ENCODE measurements at regions not wholly inside any gene's neighbourhood (a gene's known extent, or its start where the extent isn't known, plus 50 kb on each side); places are given as distances from the start of the nearest gene placed in this dataset.
"Not testable (repeated sequence)": the region's sequence is repeated elsewhere in the genome, so short reads cannot be mapped to it uniquely, and the experiment has no call there.

DNA sequence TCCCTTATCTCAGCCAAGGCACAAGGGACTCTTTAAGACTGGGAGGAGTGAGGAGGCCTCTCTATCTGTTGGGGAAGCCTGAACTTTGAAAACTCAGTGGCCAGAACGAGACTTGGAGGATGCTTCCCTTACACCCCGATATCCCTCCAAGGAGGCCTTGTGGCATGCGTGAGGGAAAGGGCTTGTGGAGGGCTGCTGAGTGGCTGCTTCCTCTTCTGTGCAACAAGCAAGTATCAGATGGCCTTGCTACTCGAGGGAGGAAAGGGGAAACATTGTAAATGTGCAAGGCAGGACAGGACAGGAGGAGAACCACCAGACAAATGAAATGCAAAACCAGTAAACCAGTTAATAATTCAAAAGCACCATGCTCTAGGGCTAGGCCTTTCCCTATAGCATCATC is 306.5 kb upstream of the MAP3K7 start:
- Histone ChIP-seq H3K36me3 (ENCODE audit: control insufficient read depth in 5 of 5, insufficient read depth in 5 of 5, low read length in 5 of 5) (no peaks in the 10 kb centered on the region), H3K4me1 (ENCODE audit: control insufficient read depth in 5 of 5, insufficient read depth in 5 of 5, low read length in 5 of 5) (peaks cover 0 to 3% (median 0%) of the 10 kb centered on the region in 5 donors), H3K4me3 (ENCODE audit: low read depth in 1 of 5, low read length in 5 of 5) (no peak overlapping the region), H3K27ac (ENCODE audit: low read depth, low read length) (no peak overlapping the region), H3K27me3 (ENCODE audit: control insufficient read depth in 5 of 5, insufficient read depth in 4 of 5, low read length in 5 of 5) (no peaks in the 10 kb centered on the region), H3K9ac (ENCODE audit: low read length in 5 of 5) (no peak overlapping the region), H3K9me3 (ENCODE audit: control insufficient read depth in 5 of 5, low read length in 5 of 5) (no peaks in the 10 kb centered on the region)

DNA sequence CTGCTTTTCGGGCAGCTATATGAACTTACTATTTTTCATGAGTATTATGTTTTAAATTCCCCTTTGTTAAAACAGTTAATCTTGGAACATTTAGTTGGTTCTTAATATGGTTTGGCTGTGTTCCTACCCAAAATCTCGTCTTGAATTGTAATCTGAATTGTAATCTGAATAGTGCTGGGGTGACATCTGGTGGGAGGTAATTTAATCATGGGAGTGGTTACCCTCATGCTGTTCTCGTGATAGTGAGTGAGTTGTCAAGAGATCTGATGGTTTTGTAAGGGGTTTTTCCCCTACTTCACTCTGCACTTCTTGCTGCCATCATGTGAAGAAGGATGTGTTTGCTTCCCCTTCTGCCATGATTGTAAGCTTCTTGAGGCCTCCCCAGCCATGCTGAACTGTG is 305.4 kb upstream of the MAP3K7 start:
- Histone ChIP-seq H3K4me3 (ENCODE audit: low read depth in 1 of 5, low read length in 5 of 5) (no peak overlapping the region), H3K27ac (ENCODE audit: low read depth, low read length) (no peak overlapping the region), H3K9ac (ENCODE audit: low read length in 5 of 5) (no peak overlapping the region), H3K9me3 (ENCODE audit: control insufficient read depth in 5 of 5, low read length in 5 of 5) (no peaks in the 10 kb centered on the region), H3K4me1 (ENCODE audit: control insufficient read depth in 5 of 5, insufficient read depth in 5 of 5, low read length in 5 of 5) (peaks cover 0 to 3% (median 0%) of the 10 kb centered on the region in 5 donors), H3K36me3 (ENCODE audit: control insufficient read depth in 5 of 5, insufficient read depth in 5 of 5, low read length in 5 of 5) (no peaks in the 10 kb centered on the region), H3K27me3 (ENCODE audit: control insufficient read depth in 5 of 5, insufficient read depth in 4 of 5, low read length in 5 of 5) (no peaks in the 10 kb centered on the region)

DNA sequence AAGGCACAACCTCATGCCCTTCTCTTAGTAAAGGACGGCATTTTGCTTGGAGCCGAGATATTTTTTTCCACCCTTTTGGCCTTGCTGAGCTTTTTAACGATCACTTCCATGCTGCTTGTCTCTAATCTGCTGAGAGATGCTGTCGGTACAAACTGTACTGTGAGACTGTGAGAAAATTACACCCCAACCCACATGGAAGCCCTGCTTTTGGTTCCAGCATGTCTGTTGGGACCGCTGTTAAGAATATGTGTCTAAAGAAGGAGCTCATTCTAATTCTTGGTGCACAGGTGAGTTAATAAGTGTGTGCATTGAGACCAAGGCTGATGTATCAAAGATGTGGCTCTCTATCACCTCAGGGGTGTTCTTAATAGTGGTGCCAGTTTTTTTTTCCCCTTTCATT is 304.5 kb upstream of the MAP3K7 start:
- Histone ChIP-seq H3K9ac (ENCODE audit: low read length in 5 of 5) (no peak overlapping the region), H3K27me3 (ENCODE audit: control insufficient read depth in 5 of 5, insufficient read depth in 4 of 5, low read length in 5 of 5) (no peaks in the 10 kb centered on the region), H3K4me1 (ENCODE audit: control insufficient read depth in 5 of 5, insufficient read depth in 5 of 5, low read length in 5 of 5) (peaks cover 0 to 3% (median 0%) of the 10 kb centered on the region in 5 donors), H3K27ac (ENCODE audit: low read depth, low read length) (no peak overlapping the region), H3K4me3 (ENCODE audit: low read depth in 1 of 5, low read length in 5 of 5) (no peak overlapping the region), H3K36me3 (ENCODE audit: control insufficient read depth in 5 of 5, insufficient read depth in 5 of 5, low read length in 5 of 5) (no peaks in the 10 kb centered on the region), H3K9me3 (ENCODE audit: control insufficient read depth in 5 of 5, low read length in 5 of 5) (no peaks in the 10 kb centered on the region)

DNA sequence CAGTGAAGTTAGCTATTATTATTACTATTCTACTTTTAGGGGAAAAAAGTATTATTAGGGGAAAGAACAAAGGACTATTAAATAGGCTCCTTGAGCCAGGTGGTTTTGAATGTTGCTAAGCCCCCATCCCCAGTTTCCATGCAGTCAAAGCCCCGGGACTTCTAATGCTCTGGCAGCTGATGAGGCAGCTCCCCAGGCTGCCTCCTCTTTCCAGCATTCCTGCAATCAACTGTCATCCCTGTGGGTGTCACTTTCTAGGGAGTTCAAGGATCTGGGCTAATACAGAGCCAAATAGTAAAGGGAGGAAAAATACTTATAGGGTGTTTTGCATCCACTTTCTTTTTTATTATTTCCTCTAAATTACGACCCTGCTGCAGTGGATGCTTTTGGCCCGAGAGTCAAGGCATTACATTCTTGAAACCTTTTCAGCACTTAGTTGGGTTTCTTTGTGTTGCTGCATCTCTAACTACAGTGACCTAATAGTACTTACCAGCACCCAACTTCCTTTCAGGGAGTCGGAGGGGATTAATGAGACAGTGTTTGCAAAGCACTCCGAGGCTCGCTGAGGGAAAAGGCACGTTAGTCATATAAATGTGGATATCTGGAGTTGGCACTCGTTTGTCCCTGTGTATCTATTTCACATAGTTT is 303.9 kb upstream of the MAP3K7 start:
- Histone ChIP-seq H3K27ac (ENCODE audit: low read depth, low read length) (no peak overlapping the region), H3K9me3 (ENCODE audit: control insufficient read depth in 5 of 5, low read length in 5 of 5) (no peaks in the 10 kb centered on the region), H3K4me3 (ENCODE audit: low read depth in 1 of 5, low read length in 5 of 5) (no peak overlapping the region), H3K27me3 (ENCODE audit: control insufficient read depth in 5 of 5, insufficient read depth in 4 of 5, low read length in 5 of 5) (no peaks in the 10 kb centered on the region), H3K4me1 (ENCODE audit: control insufficient read depth in 5 of 5, insufficient read depth in 5 of 5, low read length in 5 of 5) (peaks cover 0 to 3% (median 0%) of the 10 kb centered on the region in 5 donors), H3K9ac (ENCODE audit: low read length in 5 of 5) (no peak overlapping the region), H3K36me3 (ENCODE audit: control insufficient read depth in 5 of 5, insufficient read depth in 5 of 5, low read length in 5 of 5) (no peaks in the 10 kb centered on the region)

DNA sequence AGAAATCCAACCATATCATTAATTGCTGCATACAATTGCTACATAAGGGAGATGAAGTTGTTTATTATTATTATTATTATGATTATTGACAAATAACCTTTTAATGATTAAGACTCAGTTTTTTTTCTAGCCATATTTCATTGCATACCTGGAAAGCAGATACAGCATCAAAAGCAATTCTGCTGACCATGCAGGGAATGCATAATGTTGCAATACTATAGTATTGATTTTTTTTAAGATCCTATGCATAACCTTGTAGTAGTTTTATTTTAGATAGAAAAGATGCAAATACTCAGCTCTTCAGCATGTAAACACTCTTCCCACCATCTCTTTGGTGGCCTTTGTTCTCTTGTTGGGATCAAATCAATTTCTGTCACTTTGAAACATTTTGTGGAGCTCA is 300.9 kb upstream of the MAP3K7 start:
- H3K27me3 ChIP-seq (ENCODE audit: control insufficient read depth in 5 of 5, insufficient read depth in 4 of 5, low read length in 5 of 5), result no peaks in the 10 kb centered on the region
- H3K27ac ChIP-seq (ENCODE audit: low read depth, low read length), result no peak overlapping the region
- H3K4me1 ChIP-seq (ENCODE audit: control insufficient read depth in 5 of 5, insufficient read depth in 5 of 5, low read length in 5 of 5), result no peaks in the 10 kb centered on the region
- H3K9me3 ChIP-seq (ENCODE audit: control insufficient read depth in 5 of 5, low read length in 5 of 5), result peaks cover 0 to 7% (median 0%) of the 10 kb centered on the region in 5 donors
- no peaks in the 10 kb centered on the region for H3K36me3 ChIP-seq (ENCODE audit: control insufficient read depth in 5 of 5, insufficient read depth in 5 of 5, low read length in 5 of 5)
- no peak overlapping the region for H3K9ac ChIP-seq (ENCODE audit: low read length in 5 of 5)
- no peak overlapping the region for H3K4me3 ChIP-seq (ENCODE audit: low read depth in 1 of 5, low read length in 5 of 5)

DNA sequence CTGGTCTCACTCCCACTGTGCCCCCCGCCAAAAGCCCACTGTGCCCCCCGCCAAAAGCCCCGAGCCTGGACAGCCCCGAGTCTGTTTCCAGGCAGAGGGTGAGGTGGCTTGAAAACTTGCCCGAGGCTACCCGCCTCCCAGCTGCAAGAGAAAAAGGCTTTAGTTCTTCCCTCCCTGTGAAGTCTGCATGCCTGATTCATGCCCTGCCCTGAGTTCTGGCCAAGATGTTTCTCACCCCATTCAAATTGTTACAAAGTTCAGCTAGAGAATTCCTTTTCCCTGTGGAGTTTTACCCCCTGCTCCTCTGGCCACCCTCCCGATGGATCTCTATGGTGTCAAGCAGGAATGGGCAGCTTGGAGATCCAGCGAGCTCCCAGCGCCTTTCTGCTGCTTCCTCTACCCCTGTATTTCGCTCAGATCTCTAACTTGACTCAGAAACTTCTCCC is 298.8 kb upstream of the MAP3K7 start:
- Histone ChIP-seq H3K4me1 (ENCODE audit: control insufficient read depth in 5 of 5, insufficient read depth in 5 of 5, low read length in 5 of 5) (no peaks in the 10 kb centered on the region), H3K36me3 (ENCODE audit: control insufficient read depth in 5 of 5, insufficient read depth in 5 of 5, low read length in 5 of 5) (no peaks in the 10 kb centered on the region), H3K4me3 (ENCODE audit: low read depth in 1 of 5, low read length in 5 of 5) (no peak overlapping the region), H3K27ac (ENCODE audit: low read depth, low read length) (no peak overlapping the region), H3K27me3 (ENCODE audit: control insufficient read depth in 5 of 5, insufficient read depth in 4 of 5, low read length in 5 of 5) (no peaks in the 10 kb centered on the region), H3K9ac (ENCODE audit: low read length in 5 of 5) (no peak overlapping the region), H3K9me3 (ENCODE audit: control insufficient read depth in 5 of 5, low read length in 5 of 5) (peaks cover 0 to 10% (median 0%) of the 10 kb centered on the region in 5 donors)

DNA sequence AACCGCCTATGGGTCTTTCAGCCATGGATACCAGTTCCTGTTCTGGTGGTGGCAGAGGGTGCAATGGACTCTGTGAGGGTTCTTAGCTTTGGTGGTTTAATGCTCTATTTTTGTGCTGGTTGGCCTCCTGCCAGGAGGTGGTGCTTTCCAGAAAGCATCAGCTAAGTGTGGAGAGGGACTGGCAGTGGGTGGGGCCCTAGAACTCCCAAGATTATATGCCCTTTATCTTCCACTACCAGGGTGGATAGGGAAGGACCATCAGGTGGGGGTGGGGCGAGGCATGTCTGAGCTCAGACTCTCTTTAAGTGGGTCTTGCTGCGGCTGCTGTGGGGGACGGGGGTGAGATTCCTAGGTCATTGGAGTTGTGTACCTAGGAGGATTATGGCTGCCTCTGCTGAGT is 298.3 kb upstream of the MAP3K7 start:
- H3K9me3 ChIP-seq (ENCODE audit: control insufficient read depth in 5 of 5, low read length in 5 of 5), result peaks cover 0 to 10% (median 0%) of the 10 kb centered on the region in 5 donors
- not testable (repeated sequence) for H3K27me3 ChIP-seq (ENCODE audit: control insufficient read depth in 5 of 5, insufficient read depth in 4 of 5, low read length in 5 of 5); H3K27ac ChIP-seq (ENCODE audit: low read depth, low read length); H3K36me3 ChIP-seq (ENCODE audit: control insufficient read depth in 5 of 5, insufficient read depth in 5 of 5, low read length in 5 of 5); H3K9ac ChIP-seq (ENCODE audit: low read length in 5 of 5); H3K4me3 ChIP-seq (ENCODE audit: low read depth in 1 of 5, low read length in 5 of 5); H3K4me1 ChIP-seq (ENCODE audit: control insufficient read depth in 5 of 5, insufficient read depth in 5 of 5, low read length in 5 of 5)

DNA sequence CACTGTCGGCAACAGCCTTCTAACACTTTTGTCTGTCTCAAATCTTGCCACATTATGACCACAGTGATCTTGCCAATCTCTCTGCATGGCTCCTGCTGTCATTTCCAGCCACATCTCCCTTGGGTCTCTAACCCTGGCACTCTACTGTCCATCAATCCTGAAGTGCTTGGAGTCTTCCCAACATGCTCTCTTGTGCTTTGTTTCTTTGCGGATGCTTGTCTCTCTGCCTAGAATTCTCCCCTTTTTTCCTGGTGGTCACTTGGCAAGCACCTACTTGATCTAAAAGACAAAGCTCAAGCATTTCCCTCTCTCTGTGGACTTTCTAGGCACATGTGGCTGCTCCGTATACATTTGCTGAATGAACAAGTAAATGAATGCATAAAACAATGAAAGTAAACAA is 290.7 kb upstream of the MAP3K7 start:
- Histone ChIP-seq H3K4me3 (ENCODE audit: low read depth in 1 of 5, low read length in 5 of 5) (no peak overlapping the region), H3K27ac (ENCODE audit: low read depth, low read length) (no peak overlapping the region), H3K9me3 (ENCODE audit: control insufficient read depth in 5 of 5, low read length in 5 of 5) (peaks cover 0 to 11% (median 4%) of the 10 kb centered on the region in 5 donors), H3K36me3 (ENCODE audit: control insufficient read depth in 5 of 5, insufficient read depth in 5 of 5, low read length in 5 of 5) (no peaks in the 10 kb centered on the region), H3K27me3 (ENCODE audit: control insufficient read depth in 5 of 5, insufficient read depth in 4 of 5, low read length in 5 of 5) (no peaks in the 10 kb centered on the region), H3K9ac (ENCODE audit: low read length in 5 of 5) (no peak overlapping the region), H3K4me1 (ENCODE audit: control insufficient read depth in 5 of 5, insufficient read depth in 5 of 5, low read length in 5 of 5) (no peaks in the 10 kb centered on the region)

DNA sequence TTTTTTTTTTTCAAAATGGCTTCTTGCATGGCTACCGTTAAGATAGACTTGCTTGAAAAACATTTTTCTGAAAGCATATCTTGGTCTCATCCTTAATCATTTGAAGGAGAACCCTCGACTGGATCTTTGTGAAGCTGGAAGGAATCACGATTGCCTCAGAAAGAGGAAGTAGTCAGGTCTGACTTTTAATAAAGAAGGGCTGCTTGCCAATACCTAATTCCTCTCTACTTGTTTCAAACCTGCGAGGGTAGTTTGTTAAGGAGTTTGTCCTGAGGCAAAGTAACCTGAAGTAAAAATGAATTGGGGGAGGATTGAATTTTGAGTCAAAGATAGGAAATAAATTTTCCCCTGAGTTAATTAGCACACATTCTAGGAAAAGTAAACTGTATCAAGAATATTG is 288.1 kb upstream of the MAP3K7 start:
- Histone ChIP-seq H3K27ac (ENCODE audit: low read depth, low read length) (no peak overlapping the region), H3K9me3 (ENCODE audit: control insufficient read depth in 5 of 5, low read length in 5 of 5) (peaks cover 0 to 11% (median 4%) of the 10 kb centered on the region in 5 donors), H3K27me3 (ENCODE audit: control insufficient read depth in 5 of 5, insufficient read depth in 4 of 5, low read length in 5 of 5) (no peaks in the 10 kb centered on the region), H3K9ac (ENCODE audit: low read length in 5 of 5) (no peak overlapping the region), H3K4me3 (ENCODE audit: low read depth in 1 of 5, low read length in 5 of 5) (no peak overlapping the region), H3K4me1 (ENCODE audit: control insufficient read depth in 5 of 5, insufficient read depth in 5 of 5, low read length in 5 of 5) (no peaks in the 10 kb centered on the region), H3K36me3 (ENCODE audit: control insufficient read depth in 5 of 5, insufficient read depth in 5 of 5, low read length in 5 of 5) (no peaks in the 10 kb centered on the region)

DNA sequence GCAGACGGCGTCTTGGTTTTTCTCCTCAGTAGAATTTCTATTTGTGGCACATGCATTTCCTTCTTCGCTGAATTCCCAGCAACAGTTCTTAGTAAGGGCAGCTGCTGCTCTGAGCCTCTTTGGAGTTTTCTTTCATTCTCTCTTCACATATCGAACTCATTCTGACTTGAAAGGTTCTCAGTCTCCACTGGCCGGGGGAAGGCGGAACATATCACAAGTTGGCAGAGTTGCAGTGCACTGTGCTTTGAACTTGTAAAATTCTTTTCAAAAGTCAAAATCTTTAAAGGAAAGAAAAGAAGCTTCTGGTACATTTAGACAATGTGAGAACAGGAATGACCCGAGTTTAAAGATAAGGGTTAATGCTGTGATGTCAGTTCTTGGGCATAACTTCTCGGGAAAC is 286.1 kb upstream of the MAP3K7 start:
- Histone ChIP-seq H3K36me3 (ENCODE audit: control insufficient read depth in 5 of 5, insufficient read depth in 5 of 5, low read length in 5 of 5) (no peaks in the 10 kb centered on the region), H3K9me3 (ENCODE audit: control insufficient read depth in 5 of 5, low read length in 5 of 5) (peaks cover 0 to 6% (median 0%) of the 10 kb centered on the region in 5 donors), H3K4me3 (ENCODE audit: low read depth in 1 of 5, low read length in 5 of 5) (no peak overlapping the region), H3K4me1 (ENCODE audit: control insufficient read depth in 5 of 5, insufficient read depth in 5 of 5, low read length in 5 of 5) (no peaks in the 10 kb centered on the region), H3K27ac (ENCODE audit: low read depth, low read length) (no peak overlapping the region), H3K27me3 (ENCODE audit: control insufficient read depth in 5 of 5, insufficient read depth in 4 of 5, low read length in 5 of 5) (no peaks in the 10 kb centered on the region), H3K9ac (ENCODE audit: low read length in 5 of 5) (no peak overlapping the region)

All from subcutaneous abdominal adipose tissue (tissue), 5 donors.